GM12875 (cell line): ENCODE measurements at regions not wholly inside any gene's neighbourhood (a gene's known extent, or its start where the extent isn't known, plus 50 kb on each side); places are given as distances from the start of the nearest gene placed in this dataset.
"Not testable (repeated sequence)": the region's sequence is repeated elsewhere in the genome, so short reads cannot be mapped to it uniquely, and the experiment has no call there.

Source experiments
- H3K4me3 ChIP-seq: one replicate; pipeline ENCODE4 v1.5.1; 2011; ENCODE audit warnings: low read depth, low read length, control low read depth
- CTCF ChIP-seq: IDR thresholded peaks from 2 replicates; pipeline ENCODE4 v1.5.1; 2011; ENCODE audit warnings: low read depth, mild to moderate bottlenecking, control low read depth, inconsistent platforms, low read length, moderate library complexity, borderline replicate concordance; ENCODE audit not compliant: insufficient read depth

DNA sequence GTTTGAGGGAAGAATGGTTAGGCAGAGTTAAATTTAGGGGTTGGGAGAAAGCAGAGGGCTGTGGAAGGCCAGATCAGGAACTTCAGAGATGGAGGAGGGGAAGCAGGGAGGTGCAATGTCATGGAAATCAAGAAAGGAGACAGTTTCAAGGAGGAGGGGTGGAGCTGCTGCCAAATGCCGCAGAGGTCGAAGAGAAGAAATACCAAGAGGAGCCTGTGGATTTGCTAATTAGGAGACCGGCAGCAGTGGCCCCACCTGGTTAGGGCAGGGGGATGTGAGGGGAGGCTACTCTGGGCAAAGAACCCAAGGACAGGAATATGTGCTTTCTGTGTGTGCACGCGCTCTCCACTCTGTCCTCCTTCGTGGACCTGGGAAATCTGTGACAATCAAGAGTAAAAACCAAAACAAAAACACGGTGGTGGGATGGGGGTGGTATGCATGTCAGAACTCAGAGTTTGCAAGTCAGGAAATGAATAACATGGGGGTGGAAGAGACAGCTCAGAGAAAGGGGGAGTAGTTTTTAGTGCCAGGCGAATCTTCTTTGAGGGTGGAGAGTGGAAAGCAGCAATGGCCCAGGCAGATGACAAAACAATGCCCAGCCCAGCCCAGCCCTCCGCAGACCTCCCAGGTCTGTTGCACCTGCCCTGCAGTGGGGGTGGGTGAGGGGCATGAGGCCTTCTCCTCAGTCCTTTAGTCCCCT lies 102.9 kb upstream of the PAX2 start:
- TF ChIP-seq CTCF, result no peak
- no peak overlapping the region for H3K4me3 ChIP-seq

- H3K4me3 ChIP-seq, result no peak overlapping the region
- no peak for TF ChIP-seq CTCF
Measured at GRCh38 chr10:100645091-100645490, 100.3 kb upstream of the PAX2 start.

GRCh38 chr10:100645613-100646392 lies 99.6 kb upstream of the PAX2 start:
- H3K4me3 ChIP-seq, result no peak overlapping the region
- TF ChIP-seq CTCF, result no peak

DNA sequence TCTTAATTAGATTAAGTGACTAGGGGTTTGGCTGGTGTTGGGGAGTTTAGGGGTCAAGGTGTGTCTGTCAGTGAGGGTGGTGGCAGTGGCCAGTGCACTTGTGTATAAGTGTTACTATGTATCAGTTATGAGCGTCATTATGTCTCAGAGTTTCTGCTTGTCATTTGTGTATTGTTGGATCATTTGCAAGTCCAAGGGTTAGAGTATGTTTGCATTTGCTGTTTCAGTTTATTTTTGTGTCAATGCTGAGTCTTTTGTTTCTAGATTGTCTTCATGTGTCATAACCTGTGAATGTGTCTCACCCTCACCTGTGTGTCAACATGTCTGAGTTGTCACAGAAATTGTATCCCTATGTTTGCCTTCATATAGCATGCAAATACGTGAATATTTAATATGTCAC lies 97.5 kb upstream of the PAX2 start:
- H3K4me3 ChIP-seq, result no peak overlapping the region
- TF ChIP-seq CTCF, result no peak

DNA sequence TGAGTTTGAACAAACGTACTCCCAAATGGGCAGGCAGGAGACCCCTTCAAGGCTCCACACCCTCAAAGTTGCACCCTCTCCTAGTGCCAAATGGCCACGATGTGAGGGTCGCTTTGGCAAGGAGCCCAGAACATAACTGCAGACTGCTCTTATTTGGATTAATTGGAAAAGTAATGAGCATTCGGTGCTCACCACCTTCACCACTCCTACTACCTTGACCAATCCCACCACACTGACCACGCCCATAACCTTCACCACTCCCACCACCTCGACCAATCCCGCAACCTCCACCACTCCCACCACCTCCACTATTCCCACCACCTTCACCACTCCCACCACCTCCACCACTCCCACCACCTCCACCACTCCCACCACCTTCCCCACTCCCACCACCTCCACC lies 94.7 kb upstream of the PAX2 start:
- no peak overlapping the region for H3K4me3 ChIP-seq
- TF ChIP-seq CTCF, result no peak

DNA sequence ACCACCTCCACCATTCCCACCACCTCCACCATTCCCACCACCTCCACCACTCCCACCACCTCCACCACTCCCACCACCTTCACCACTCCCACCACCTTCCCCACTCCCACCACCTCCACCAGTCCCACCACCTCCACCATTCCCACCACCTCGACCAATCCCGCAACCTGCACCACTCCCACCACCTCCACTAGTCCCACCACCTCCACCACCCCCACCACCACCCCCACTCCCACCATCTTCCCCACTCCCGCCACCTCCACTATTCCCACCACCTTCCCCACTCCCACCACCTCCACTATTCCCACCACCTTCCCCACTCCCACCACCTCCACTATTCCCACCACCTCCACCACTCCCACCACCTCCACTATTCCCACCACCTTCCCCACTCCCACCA lies 94.3 kb upstream of the PAX2 start:
- not testable (repeated sequence) for H3K4me3 ChIP-seq

DNA sequence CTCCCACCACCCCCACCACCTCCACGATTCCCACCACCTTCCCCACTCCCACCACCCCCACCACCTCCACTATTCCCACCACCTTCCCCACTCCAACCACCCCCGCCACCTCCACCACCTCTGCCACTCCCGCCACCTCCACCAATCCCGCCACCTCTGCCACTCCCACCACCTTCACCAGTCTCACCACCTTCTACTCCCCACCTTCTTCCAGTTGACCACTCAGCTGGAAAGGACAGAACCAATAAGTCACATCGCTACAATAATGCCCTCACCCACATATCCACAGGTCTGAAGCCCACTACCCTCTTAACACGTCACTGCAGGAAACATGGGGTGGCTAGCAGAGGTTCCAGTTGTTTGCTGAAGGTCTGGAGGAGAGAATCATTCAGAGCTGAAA lies 93.5 kb upstream of the PAX2 start:
- TF ChIP-seq CTCF, result no peak
- no peak overlapping the region for H3K4me3 ChIP-seq
